IMR-90 (cell line): ENCODE measurements at regions not wholly inside any gene's neighbourhood (a gene's known extent, or its start where the extent isn't known, plus 50 kb on each side); places are given as distances from the start of the nearest gene placed in this dataset.
"Not testable (repeated sequence)": the region's sequence is repeated elsewhere in the genome, so short reads cannot be mapped to it uniquely, and the experiment has no call there.

Source experiments
- FOS ChIP-seq: fragments of 150-350 bp; IDR thresholded peaks from 2 replicates; pipeline ENCODE4 v1.6.1; 2016; ENCODE audit warnings: low read depth, low read length
- TF ChIP-seq, protein P1 (sequence below): conservative IDR thresholded peaks from 2 replicates; pipeline ENCODE4 v1.5.1; 2012; ENCODE audit warnings: mild to moderate bottlenecking, low read depth, low read length, improper control_type of control experiment

DNA sequence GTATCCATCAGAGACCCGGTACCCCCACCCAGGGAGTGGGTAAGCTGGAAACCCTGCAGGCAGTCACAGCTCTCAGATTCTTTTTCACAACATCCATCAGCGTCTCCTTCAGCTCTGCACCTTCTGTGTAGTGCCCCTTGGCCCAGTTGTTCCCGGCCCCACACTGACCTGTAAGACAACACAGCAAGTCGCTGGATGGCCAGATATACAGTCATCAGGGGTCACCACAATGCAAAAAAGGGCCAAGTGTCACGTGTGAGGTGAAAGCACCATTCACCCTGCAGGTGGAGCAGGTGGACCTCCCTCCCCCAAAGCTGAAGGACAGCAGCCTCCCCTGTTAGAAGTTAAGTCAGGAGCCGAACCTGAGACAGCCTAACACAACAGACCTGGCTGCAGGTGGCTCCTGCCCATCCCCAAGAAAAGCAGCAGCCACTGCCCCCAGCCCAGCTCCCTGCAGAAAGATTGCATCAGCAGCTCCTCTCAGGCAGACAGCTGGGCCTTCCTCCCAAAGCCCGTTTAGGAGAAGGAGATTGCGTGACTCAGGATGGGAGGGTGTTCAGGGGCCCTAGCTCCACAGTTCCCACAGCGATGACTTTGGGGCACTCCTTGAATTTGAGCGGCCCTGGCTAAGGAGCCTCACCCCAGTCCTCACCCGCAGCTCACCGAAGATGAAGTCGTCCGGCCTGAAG is 69.3 kb upstream of the ZNF678 start:
- TF ChIP-seq FOS = not testable (repeated sequence)
- TF ChIP-seq, protein P1, sequence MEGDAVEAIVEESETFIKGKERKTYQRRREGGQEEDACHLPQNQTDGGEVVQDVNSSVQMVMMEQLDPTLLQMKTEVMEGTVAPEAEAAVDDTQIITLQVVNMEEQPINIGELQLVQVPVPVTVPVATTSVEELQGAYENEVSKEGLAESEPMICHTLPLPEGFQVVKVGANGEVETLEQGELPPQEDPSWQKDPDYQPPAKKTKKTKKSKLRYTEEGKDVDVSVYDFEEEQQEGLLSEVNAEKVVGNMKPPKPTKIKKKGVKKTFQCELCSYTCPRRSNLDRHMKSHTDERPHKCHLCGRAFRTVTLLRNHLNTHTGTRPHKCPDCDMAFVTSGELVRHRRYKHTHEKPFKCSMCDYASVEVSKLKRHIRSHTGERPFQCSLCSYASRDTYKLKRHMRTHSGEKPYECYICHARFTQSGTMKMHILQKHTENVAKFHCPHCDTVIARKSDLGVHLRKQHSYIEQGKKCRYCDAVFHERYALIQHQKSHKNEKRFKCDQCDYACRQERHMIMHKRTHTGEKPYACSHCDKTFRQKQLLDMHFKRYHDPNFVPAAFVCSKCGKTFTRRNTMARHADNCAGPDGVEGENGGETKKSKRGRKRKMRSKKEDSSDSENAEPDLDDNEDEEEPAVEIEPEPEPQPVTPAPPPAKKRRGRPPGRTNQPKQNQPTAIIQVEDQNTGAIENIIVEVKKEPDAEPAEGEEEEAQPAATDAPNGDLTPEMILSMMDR = not testable (repeated sequence)
